Fibroblast of mammary gland (primary cell): ENCODE measurements at regions not wholly inside any gene's neighbourhood (a gene's known extent, or its start where the extent isn't known, plus 50 kb on each side); places are given as distances from the start of the nearest gene placed in this dataset.

ENCODE experiments used
- DNase-seq: peaks from one replicate; pipeline ENCODE4 v3.0.0-alpha.2; 2010; ENCODE audit warnings: low read depth
- H3K4me3 ChIP-seq: 2 replicates; pipeline ENCODE4 v1.5.1; 2011; ENCODE audit warnings: low read depth, mild to moderate bottlenecking, low read length, moderate library complexity; ENCODE audit not compliant: control insufficient read depth
- TF ChIP-seq, protein P1 (sequence below): conservative IDR thresholded peaks from 2 replicates; pipeline ENCODE4 v1.5.1; 2011; ENCODE audit warnings: low read depth, low read length, inconsistent platforms; ENCODE audit not compliant: control insufficient read depth, insufficient read depth

DNA sequence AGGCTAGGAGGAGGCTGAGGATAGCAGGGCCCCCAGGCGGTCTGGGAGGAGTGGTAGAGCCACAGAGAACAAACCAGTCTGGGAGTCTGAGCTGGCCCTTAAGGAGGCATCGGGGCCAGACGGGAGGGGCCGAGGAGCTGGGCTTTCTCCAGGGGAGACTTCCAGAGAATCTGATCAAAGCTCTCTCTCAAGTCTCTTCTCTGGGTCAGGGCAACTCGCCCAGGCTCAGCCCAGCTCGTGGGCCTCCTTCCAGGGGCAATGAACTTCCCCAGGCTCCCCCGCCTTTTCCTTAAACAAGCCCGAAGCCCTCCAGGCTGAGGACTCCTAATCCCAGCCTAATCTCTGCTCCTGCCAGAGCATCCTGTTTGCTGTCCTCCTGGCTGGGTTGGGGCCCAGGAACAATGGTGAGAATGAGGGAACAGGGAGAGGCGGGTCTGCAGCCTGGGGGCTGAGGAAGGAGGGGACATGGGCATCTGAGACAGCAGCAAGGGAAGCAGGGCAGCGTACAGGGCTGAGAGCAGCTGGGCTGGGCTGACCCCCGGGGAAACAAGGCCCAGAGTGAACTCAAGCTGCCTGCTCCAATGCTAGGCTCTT lies 173.6 kb downstream of the ANKRD60 start:
- TF ChIP-seq, protein P1, sequence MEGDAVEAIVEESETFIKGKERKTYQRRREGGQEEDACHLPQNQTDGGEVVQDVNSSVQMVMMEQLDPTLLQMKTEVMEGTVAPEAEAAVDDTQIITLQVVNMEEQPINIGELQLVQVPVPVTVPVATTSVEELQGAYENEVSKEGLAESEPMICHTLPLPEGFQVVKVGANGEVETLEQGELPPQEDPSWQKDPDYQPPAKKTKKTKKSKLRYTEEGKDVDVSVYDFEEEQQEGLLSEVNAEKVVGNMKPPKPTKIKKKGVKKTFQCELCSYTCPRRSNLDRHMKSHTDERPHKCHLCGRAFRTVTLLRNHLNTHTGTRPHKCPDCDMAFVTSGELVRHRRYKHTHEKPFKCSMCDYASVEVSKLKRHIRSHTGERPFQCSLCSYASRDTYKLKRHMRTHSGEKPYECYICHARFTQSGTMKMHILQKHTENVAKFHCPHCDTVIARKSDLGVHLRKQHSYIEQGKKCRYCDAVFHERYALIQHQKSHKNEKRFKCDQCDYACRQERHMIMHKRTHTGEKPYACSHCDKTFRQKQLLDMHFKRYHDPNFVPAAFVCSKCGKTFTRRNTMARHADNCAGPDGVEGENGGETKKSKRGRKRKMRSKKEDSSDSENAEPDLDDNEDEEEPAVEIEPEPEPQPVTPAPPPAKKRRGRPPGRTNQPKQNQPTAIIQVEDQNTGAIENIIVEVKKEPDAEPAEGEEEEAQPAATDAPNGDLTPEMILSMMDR, result no peak
- H3K4me3 ChIP-seq, result no peak overlapping the region
- DNase-seq, result no peak

DNA sequence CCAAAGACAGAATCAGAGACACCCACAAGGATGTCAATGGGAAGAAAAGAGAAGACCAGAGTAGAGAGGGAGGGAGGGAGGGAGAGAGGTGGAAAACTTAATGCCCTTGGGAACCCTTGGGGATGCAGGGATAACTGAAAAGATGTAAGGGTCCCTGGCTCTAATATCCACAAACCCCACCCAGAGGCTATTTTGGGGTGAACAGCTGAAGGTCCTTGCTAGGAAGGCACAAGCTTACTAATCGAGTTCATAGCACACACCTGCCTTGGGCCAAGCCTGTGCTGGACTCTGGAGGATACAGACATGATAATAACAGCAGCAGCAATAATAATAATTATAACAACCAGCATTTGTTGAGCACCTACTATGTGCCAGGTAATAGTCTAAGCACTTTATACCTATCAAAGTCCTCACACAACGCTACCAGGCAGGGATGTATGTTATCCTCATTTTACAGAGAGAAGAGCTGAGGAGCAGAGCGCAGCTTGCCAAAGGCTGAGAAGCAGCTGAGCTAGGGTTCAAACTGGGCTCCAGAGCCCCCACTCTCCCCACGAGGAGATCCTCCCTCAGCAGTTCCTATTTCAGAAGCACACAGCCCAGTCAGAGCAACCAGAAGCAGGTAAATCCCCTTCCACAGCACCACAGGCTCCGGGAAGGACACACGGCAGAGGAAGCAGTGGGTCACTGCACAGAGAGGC lies 174.2 kb downstream of the ANKRD60 start:
- TF ChIP-seq, protein P1, result no peak

DNA sequence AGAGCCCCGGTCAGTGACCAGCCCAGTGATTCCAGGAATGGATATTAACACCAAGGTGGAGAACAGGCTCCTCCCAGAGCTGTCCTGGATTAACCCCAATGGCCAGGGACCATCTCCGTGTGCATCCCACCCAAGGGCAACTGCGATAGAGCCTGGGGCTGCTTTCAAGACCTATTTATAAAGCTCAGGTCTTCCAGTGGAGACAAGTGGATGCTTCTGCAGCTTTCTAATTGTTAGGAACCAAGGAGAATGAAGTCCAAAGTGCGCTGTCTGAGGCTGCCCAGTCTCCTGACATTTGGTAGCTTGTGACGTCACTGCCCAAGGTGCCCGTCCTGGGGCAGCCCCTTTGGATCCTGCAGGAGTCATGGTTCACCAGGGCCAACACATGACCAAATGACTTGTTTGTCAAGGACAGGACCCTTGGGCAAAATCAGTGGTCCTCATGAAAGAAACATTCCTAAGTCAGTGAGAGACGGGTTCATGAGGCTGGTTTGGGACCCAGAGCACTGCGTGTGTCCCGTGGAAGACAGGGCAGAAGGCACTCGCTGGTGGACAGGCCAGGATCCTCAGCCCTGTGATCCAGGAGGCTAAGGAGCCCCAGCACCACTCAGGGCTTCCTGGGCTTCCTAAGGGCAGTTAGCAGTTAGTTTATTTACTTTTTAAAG lies 174.9 kb downstream of the ANKRD60 start:
- no peak overlapping the region for H3K4me3 ChIP-seq
- DNase-seq, result no peak
- TF ChIP-seq, protein P1, result no peak

More for the DNA sequence above, 174.2 kb downstream of the ANKRD60 start:
- DNase-seq, result no peak
- H3K4me3 ChIP-seq, result no peak overlapping the region

DNA sequence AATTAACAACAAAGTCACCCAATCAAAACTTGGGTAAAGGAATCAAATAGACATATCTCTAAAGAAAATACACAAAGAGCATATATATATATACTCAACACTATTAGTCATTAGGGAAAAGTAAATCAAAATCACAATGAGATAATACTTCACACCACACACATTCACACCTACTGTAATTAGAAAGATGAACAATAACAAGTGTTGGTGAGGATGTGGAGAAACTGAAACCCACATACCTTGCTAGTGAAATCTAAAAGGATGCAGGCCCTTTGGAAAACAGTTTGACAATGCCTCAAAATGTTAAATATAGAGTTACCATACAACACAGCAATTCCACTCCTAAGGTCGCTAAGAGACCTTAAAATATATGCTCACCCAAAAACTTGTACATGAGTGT lies 177.1 kb downstream of the ANKRD60 start:
- TF ChIP-seq, protein P1, result no peak
- DNase-seq, result no peak
- no peak overlapping the region for H3K4me3 ChIP-seq

DNA sequence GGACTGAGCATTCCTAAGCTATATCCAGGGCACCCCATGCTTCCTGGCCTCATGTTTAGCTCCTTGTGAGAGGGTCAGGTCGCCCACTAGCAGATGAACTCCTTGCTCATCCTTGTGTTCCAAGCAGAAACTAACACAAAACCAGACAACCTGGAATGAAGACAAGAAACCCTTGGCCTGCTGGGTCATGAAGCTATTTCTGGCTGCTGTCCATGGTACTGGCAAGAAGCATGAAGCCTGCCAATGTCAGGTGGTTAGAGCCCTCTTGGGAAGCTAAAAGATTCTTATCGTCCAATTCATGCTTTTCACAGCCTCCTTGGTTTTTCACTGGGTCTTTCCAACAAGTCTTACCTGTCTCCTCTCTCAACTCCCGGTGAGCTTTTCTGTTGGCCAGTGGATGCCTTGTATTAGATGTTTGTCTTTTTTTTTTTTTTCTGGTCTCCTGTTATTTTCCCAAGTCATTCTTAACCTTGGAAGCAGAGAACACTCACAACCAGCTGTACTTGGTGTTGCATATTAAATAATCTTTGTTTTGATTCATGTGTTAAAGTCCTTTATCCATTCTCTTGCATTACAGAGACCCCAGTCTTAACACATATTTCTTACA lies 180.3 kb downstream of the ANKRD60 start:
- peak; percentile 44 for DNase-seq
- TF ChIP-seq, protein P1, result no peak

DNA sequence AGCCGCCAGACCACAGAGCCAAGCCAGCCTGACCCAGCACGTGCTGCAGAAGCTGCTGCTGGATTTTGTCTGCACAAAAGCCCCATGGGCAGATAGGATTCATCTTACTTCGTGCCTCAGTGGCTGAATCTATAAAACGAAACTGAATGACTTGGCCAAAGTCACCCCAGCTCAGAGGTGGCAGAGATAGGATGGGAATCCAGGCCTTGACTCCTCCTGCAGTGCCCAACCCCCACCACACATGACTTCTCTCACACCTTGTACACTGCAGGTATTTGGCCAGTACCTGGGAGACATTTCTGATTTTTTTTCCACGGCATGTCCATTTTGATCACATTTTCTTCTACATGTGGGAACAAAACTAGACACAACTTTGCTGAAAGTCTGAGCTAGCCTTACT lies 182.1 kb downstream of the ANKRD60 start:
- DNase-seq, result no peak
- TF ChIP-seq, protein P1, result no peak
- H3K4me3 ChIP-seq, result no peak overlapping the region

More for the DNA sequence above, 180.3 kb downstream of the ANKRD60 start:
- H3K4me3 ChIP-seq, result no peak overlapping the region
